ENCODE measurements at regions not wholly inside any gene's neighbourhood (a gene's known extent, or its start where the extent isn't known, plus 50 kb on each side); places are given as distances from the start of the nearest gene placed in this dataset.

GRCh38 chrX:137362583-137362982 lies 203.3 kb upstream of the ZIC3 start:
- Mint-ChIP-seq H3K4me3 (no peak overlapping the region), H3K27me3 (peaks cover 0 to 9% (median 1%) of the 10 kb centered on the region in 5 donors), H3K27ac (no peak overlapping the region), H3K4me1 (no peaks in the 10 kb centered on the region), H3K9me3 (no peaks in the 10 kb centered on the region), H3K36me3 (no peaks in the 10 kb centered on the region)
- ATAC-seq, result no peak
- no peak for DNase-seq
- POLR2A ChIA-PET, result no interaction called here

- Mint-ChIP-seq H3K4me3 (no peak overlapping the region), H3K36me3 (no peaks in the 10 kb centered on the region), H3K27ac (no peak overlapping the region), H3K27me3 (peaks cover 0 to under 1% (median 0%) of the 10 kb centered on the region in 5 donors), H3K4me1 (peaks cover 0 to 2% (median 0%) of the 10 kb centered on the region in 4 donors), H3K9me3 (no peaks in the 10 kb centered on the region)
- ATAC-seq (no peak), DNase-seq (no peak)
- POLR2A ChIA-PET, result no interaction called here
Measured at GRCh38 chrX:137354851-137355250, 211.1 kb upstream of the ZIC3 start.

- POLR2A ChIA-PET, result no interaction called here
- DNase-seq, result no peak
- Mint-ChIP-seq H3K27ac (no peak overlapping the region), H3K4me3 (no peak overlapping the region), H3K9me3 (no peaks in the 10 kb centered on the region), H3K27me3 (peaks cover 0 to 2% (median 0%) of the 10 kb centered on the region in 5 donors), H3K4me1 (peaks cover 0 to 2% (median 0%) of the 10 kb centered on the region in 4 donors), H3K36me3 (no peaks in the 10 kb centered on the region)
- no peak for ATAC-seq
Measured at GRCh38 chrX:137353404-137353803, 212.5 kb upstream of the ZIC3 start.

GRCh38 chrX:137352101-137352660 lies 213.7 kb upstream of the ZIC3 start:
- H3K36me3 Mint-ChIP-seq, result no peaks in the 10 kb centered on the region
- DNase-seq (no peak), ATAC-seq (no peak)
- H3K4me1 Mint-ChIP-seq, result peaks cover 0 to 2% (median 0%) of the 10 kb centered on the region in 4 donors
- peaks cover 0 to 2% (median 0%) of the 10 kb centered on the region in 5 donors for H3K27me3 Mint-ChIP-seq
- no peaks in the 10 kb centered on the region for H3K9me3 Mint-ChIP-seq
- H3K27ac Mint-ChIP-seq, result no peak overlapping the region
- POLR2A ChIA-PET, result no interaction called here
- H3K4me3 Mint-ChIP-seq, result no peak overlapping the region

- POLR2A ChIA-PET, result no interaction called here
- no peak overlapping the region for H3K4me3 Mint-ChIP-seq
- H3K4me1 Mint-ChIP-seq, result no peaks in the 10 kb centered on the region
- no peaks in the 10 kb centered on the region for H3K36me3 Mint-ChIP-seq
- H3K27ac Mint-ChIP-seq, result no peak overlapping the region
- DNase-seq, result no peak
- no peaks in the 10 kb centered on the region for H3K9me3 Mint-ChIP-seq
- peaks cover 0 to 8% (median 0%) of the 10 kb centered on the region in 5 donors for H3K27me3 Mint-ChIP-seq
- no peak for ATAC-seq
Measured at GRCh38 chrX:137342969-137343368, 223.0 kb upstream of the ZIC3 start.

GRCh38 chrX:137313627-137314026 lies 252.3 kb upstream of the ZIC3 start:
- Mint-ChIP-seq H3K4me1 (no peaks in the 10 kb centered on the region), H3K4me3 (no peak overlapping the region), H3K36me3 (peaks cover 0 to 15% (median 0%) of the 10 kb centered on the region in 3 donors), H3K27ac (no peak overlapping the region), H3K27me3 (no peaks in the 10 kb centered on the region), H3K9me3 (peaks cover 0 to 16% (median 2%) of the 10 kb centered on the region in 9 donors)
- POLR2A ChIA-PET, result no interaction called here
- ATAC-seq (peak in 1 of 2 donors; percentile 33), DNase-seq (no peak)

GRCh38 chrX:137305404-137305803 lies 260.5 kb upstream of the ZIC3 start:
- peaks cover 0 to 4% (median 3%) of the 10 kb centered on the region in 3 donors for H3K36me3 Mint-ChIP-seq
- H3K27ac Mint-ChIP-seq, result no peak overlapping the region
- H3K27me3 Mint-ChIP-seq, result no peaks in the 10 kb centered on the region
- peaks cover 0 to 20% (median 4%) of the 10 kb centered on the region in 9 donors for H3K9me3 Mint-ChIP-seq
- DNase-seq (no peak), ATAC-seq (no peak)
- no peak overlapping the region for H3K4me3 Mint-ChIP-seq
- POLR2A ChIA-PET, result no interaction called here
- H3K4me1 Mint-ChIP-seq, result no peaks in the 10 kb centered on the region

GRCh38 chrX:137297167-137297566 lies 263.4 kb upstream of the GPR101 start:
- POLR2A ChIA-PET, result no interaction called here
- H3K4me1 Mint-ChIP-seq, result no peaks in the 10 kb centered on the region
- no peaks in the 10 kb centered on the region for H3K36me3 Mint-ChIP-seq
- ATAC-seq (no peak), DNase-seq (no peak)
- H3K27ac Mint-ChIP-seq, result no peak overlapping the region
- H3K4me3 Mint-ChIP-seq, result no peak overlapping the region
- H3K9me3 Mint-ChIP-seq, result peaks cover 0 to 9% (median 0%) of the 10 kb centered on the region in 9 donors
- no peaks in the 10 kb centered on the region for H3K27me3 Mint-ChIP-seq

- DNase-seq (no peak), ATAC-seq (no peak)
- Mint-ChIP-seq H3K4me1 (no peaks in the 10 kb centered on the region), H3K9me3 (peaks cover 0 to 9% (median 0%) of the 10 kb centered on the region in 9 donors), H3K4me3 (no peak overlapping the region), H3K27me3 (no peaks in the 10 kb centered on the region), H3K36me3 (no peaks in the 10 kb centered on the region), H3K27ac (no peak overlapping the region)
- POLR2A ChIA-PET, result no interaction called here
Measured at GRCh38 chrX:137290011-137290410, 256.2 kb upstream of the GPR101 start.

- DNase-seq, result no peak
- peaks cover 0 to 2% (median 0%) of the 10 kb centered on the region in 9 donors for H3K9me3 Mint-ChIP-seq
- H3K4me1 Mint-ChIP-seq, result no peaks in the 10 kb centered on the region
- ATAC-seq, result no peak
- H3K27ac Mint-ChIP-seq, result no peak overlapping the region
- peaks cover 0 to 7% (median 0%) of the 10 kb centered on the region in 5 donors for H3K27me3 Mint-ChIP-seq
- H3K36me3 Mint-ChIP-seq, result no peaks in the 10 kb centered on the region
- POLR2A ChIA-PET, result no interaction called here
- no peak overlapping the region for H3K4me3 Mint-ChIP-seq
Measured at GRCh38 chrX:137287191-137287590, 253.4 kb upstream of the GPR101 start.

GRCh38 chrX:137286423-137286822 lies 252.6 kb upstream of the GPR101 start:
- Mint-ChIP-seq H3K27ac (peak overlapping the region in 1 of 10 donors; percentile 66), H3K27me3 (peaks cover 0 to 7% (median 0%) of the 10 kb centered on the region in 5 donors), H3K4me1 (no peaks in the 10 kb centered on the region), H3K36me3 (no peaks in the 10 kb centered on the region), H3K4me3 (no peak overlapping the region), H3K9me3 (peaks cover 0 to 2% (median 0%) of the 10 kb centered on the region in 9 donors)
- POLR2A ChIA-PET, result no interaction called here
- ATAC-seq (no peak), DNase-seq (no peak)

- ATAC-seq, result no peak
- POLR2A ChIA-PET, result no interaction called here
- Mint-ChIP-seq H3K4me1 (no peaks in the 10 kb centered on the region), H3K9me3 (no peaks in the 10 kb centered on the region), H3K27ac (no peak overlapping the region), H3K36me3 (no peaks in the 10 kb centered on the region), H3K27me3 (peaks cover 0 to 7% (median 0%) of the 10 kb centered on the region in 5 donors), H3K4me3 (no peak overlapping the region)
- no peak for DNase-seq
Measured at GRCh38 chrX:137278825-137279224, 245.0 kb upstream of the GPR101 start.

GRCh38 chrX:137263374-137263773 lies 229.6 kb upstream of the GPR101 start:
- Mint-ChIP-seq H3K4me1 (peaks cover 0 to 7% (median 0%) of the 10 kb centered on the region in 4 donors), H3K36me3 (peaks cover 0 to 6% (median 0%) of the 10 kb centered on the region in 3 donors), H3K4me3 (no peak overlapping the region), H3K27ac (no peak overlapping the region), H3K9me3 (peaks cover 0 to 1% (median 0%) of the 10 kb centered on the region in 9 donors), H3K27me3 (peaks cover 0 to 4% (median 1%) of the 10 kb centered on the region in 5 donors)
- no peak for ATAC-seq
- DNase-seq, result no peak
- POLR2A ChIA-PET, result no interaction called here

- H3K27ac Mint-ChIP-seq, result no peak overlapping the region
- DNase-seq, result no peak
- ATAC-seq, result no peak
- H3K27me3 Mint-ChIP-seq, result peaks cover 0 to 2% (median 0%) of the 10 kb centered on the region in 5 donors
- no peaks in the 10 kb centered on the region for H3K36me3 Mint-ChIP-seq
- H3K9me3 Mint-ChIP-seq, result no peaks in the 10 kb centered on the region
- H3K4me3 Mint-ChIP-seq, result no peak overlapping the region
- H3K4me1 Mint-ChIP-seq, result peaks cover 0 to 1% (median 0%) of the 10 kb centered on the region in 4 donors
- POLR2A ChIA-PET, result no interaction called here
Measured at GRCh38 chrX:137245183-137245582, 211.4 kb upstream of the GPR101 start.

Measured in naive thymus-derived CD8-positive, alpha-beta T cell (primary cell).